Lower lobe of right lung (tissue), 2 donors: ENCODE measurements at regions not wholly inside any gene's neighbourhood (a gene's known extent, or its start where the extent isn't known, plus 50 kb on each side); places are given as distances from the start of the nearest gene placed in this dataset.

Experiments used
- ATAC-seq, 2 donors: fragments of 200-7000 bp; cut with Tn5 transposase; one replicate each; pipeline ENCODE4 v1.9.1; 2020 to 2022; ENCODE audit warnings: mild to moderate bottlenecking in 2 of 2, moderate library complexity in 2 of 2
- DNase-seq: peaks from one replicate; pipeline ENCODE4 v3.0.0-alpha.2; 2020
- H3K27ac ChIP-seq: fragments of 200-600 bp; one replicate; pipeline ENCODE4 v1.8.0; 2022
- H3K27me3 ChIP-seq: fragments of 200-600 bp; one replicate; pipeline ENCODE4 v1.8.0; 2022; ENCODE audit warnings: low read depth
- H3K36me3 ChIP-seq: fragments of 200-600 bp; one replicate; pipeline ENCODE4 v1.8.0; 2022; ENCODE audit warnings: mild to moderate bottlenecking
- H3K4me1 ChIP-seq: fragments of 200-600 bp; one replicate; pipeline ENCODE4 v1.8.0; 2022
- H3K4me3 ChIP-seq: fragments of 200-600 bp; one replicate; pipeline ENCODE4 v1.8.0; 2022; ENCODE audit warnings: mild to moderate bottlenecking
- H3K9me3 ChIP-seq: fragments of 200-600 bp; one replicate; pipeline ENCODE4 v1.8.0; 2022
- intact Hi-C: fragments of 100-400 bp; cut with DNase I; formaldehyde crosslinking; loops from one replicate; pipeline ENCODE4 v1.11.0; 2022
- TF ChIP-seq, protein P1 (sequence below): fragments of 200-600 bp; IDR thresholded peaks from one replicate; pipeline ENCODE4 v1.8.0; 2022; ENCODE audit warnings: antibody characterized with exemption, mild to moderate bottlenecking
- donor health status: DM: no; HTN: yes; CAD: no; lungs with severe emphysema.

DNA sequence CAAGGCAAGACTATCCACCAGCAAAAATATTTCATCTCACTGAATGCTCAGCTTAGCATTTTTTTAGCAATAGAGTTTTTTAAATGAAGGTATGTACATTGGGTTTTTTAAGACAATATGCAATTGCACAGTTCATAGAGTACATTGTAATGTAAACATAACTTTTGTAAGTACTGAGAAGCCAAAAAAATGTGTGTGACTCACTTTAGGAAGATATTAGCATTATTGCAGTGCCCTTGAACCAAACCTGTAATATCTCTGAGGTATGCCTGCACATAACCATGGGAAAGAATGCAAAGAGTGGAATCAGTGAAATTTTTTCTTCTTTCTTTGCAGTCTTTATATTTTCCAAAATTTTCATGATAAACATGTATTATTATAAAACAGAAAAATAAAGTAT is 1533.3 kb upstream of the WWC1 start:
- Histone ChIP-seq H3K9me3 (no peaks in the 10 kb centered on the region), H3K4me3 (no peak overlapping the region), H3K4me1 (no peaks in the 10 kb centered on the region), H3K27ac (no peak overlapping the region), H3K27me3 (no peaks in the 10 kb centered on the region), H3K36me3 (no peaks in the 10 kb centered on the region)
- TF ChIP-seq, protein P1, sequence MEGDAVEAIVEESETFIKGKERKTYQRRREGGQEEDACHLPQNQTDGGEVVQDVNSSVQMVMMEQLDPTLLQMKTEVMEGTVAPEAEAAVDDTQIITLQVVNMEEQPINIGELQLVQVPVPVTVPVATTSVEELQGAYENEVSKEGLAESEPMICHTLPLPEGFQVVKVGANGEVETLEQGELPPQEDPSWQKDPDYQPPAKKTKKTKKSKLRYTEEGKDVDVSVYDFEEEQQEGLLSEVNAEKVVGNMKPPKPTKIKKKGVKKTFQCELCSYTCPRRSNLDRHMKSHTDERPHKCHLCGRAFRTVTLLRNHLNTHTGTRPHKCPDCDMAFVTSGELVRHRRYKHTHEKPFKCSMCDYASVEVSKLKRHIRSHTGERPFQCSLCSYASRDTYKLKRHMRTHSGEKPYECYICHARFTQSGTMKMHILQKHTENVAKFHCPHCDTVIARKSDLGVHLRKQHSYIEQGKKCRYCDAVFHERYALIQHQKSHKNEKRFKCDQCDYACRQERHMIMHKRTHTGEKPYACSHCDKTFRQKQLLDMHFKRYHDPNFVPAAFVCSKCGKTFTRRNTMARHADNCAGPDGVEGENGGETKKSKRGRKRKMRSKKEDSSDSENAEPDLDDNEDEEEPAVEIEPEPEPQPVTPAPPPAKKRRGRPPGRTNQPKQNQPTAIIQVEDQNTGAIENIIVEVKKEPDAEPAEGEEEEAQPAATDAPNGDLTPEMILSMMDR = no peak
- ATAC-seq (no peak), DNase-seq (no peak)
- intact Hi-C loops = no loop called here

DNA sequence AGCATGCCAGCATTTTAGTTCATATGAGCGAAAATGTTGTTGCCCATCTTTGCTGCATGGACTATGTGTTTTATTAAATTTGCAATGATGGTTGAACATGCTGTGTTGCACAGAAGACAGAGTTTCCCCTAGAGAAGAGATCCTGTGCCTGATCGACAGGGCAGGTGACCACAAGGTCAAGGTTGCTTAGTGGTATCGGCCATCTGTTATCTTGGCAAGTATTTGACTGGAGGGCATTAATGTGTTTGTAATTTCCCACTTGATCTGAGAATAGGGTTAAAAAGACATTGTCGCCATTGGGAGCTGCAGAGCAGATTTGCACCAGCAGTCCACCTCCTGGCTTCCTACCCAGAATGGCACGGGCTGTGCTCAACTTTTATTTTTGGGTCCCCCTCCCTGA is 1523.6 kb upstream of the WWC1 start:
- DNase-seq = no peak
- no peak for ATAC-seq
- TF ChIP-seq, protein P1 = no peak
- Histone ChIP-seq H3K4me1 (no peaks in the 10 kb centered on the region), H3K9me3 (no peaks in the 10 kb centered on the region), H3K27ac (no peak overlapping the region), H3K27me3 (no peaks in the 10 kb centered on the region), H3K36me3 (no peaks in the 10 kb centered on the region), H3K4me3 (no peak overlapping the region)
- intact Hi-C loops = no loop called here

DNA sequence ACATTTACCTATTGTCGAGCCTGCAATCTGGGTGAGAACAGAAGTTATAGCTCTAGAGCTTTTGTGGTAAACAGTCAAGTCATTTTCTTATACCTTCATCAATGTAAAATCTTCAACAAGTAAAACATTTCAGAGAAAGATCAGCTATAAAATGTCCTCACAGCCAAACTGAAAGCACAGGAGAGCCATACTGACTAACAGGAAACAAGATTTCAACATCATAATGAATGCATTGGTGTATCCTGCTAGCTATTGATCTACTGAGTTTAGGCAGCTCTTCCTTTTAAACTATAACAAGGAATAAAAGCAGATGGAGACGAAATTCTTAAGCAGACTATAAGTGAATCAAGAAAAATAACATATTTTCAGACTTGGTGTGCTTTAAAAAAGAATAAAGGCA is 1522.9 kb upstream of the WWC1 start:
- Histone ChIP-seq H3K4me3 (no peak overlapping the region), H3K9me3 (no peaks in the 10 kb centered on the region), H3K36me3 (no peaks in the 10 kb centered on the region), H3K27ac (no peak overlapping the region), H3K27me3 (no peaks in the 10 kb centered on the region), H3K4me1 (no peaks in the 10 kb centered on the region)
- no peak for DNase-seq
- intact Hi-C loops = no loop called here
- ATAC-seq = no peak
- TF ChIP-seq, protein P1 = no peak

DNA sequence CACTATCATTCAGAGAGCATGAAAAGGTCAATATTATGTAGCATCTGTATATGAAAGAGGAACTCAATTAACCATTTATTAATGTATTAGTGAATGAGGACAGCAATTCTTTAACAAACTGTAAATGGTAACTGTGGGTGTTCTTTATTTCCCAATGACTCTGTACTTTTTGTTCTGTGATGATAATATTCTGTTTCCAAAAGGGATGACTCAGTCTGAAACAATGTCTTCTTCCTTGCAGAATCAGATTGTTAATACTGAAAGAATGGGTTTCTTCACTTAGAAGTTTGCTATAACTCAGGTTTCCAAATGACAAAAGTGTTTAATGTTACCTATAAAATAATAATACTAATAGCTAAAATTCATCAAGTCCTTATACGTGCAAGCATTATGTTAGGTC is 1518.7 kb upstream of the WWC1 start:
- Histone ChIP-seq H3K27ac (no peak overlapping the region), H3K4me3 (no peak overlapping the region), H3K27me3 (no peaks in the 10 kb centered on the region), H3K9me3 (no peaks in the 10 kb centered on the region), H3K36me3 (no peaks in the 10 kb centered on the region), H3K4me1 (no peaks in the 10 kb centered on the region)
- ATAC-seq (no peak), DNase-seq (no peak)
- TF ChIP-seq, protein P1 = no peak
- intact Hi-C loops = no loop called here

DNA sequence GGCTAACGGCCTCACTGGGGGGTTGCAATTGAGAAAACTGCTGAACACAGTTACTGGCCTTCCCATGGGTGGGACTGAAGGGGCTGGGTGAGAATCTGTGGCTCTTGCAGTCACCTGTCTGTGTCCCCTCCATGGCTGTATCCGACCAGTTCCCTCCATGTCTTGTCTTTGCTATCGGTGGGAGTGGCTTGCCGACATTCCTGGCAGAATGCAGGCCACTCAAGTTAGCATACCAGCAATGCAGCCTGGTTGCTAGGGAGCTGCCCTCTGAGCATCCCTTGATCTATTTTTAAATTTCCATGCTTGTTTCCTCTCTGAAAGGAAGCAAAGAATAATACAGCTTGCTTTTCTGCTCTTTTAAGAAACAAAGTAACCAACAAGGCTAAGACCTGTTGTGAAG is 1509.7 kb upstream of the WWC1 start:
- intact Hi-C loops = no loop called here
- H3K4me3 ChIP-seq = no peak overlapping the region
- ATAC-seq (no peak), DNase-seq (no peak)
- H3K27me3 ChIP-seq = no peaks in the 10 kb centered on the region
- no peaks in the 10 kb centered on the region for H3K9me3 ChIP-seq
- no peaks in the 10 kb centered on the region for H3K4me1 ChIP-seq
- TF ChIP-seq, protein P1 = no peak
- H3K27ac ChIP-seq = no peak overlapping the region
- H3K36me3 ChIP-seq = no peaks in the 10 kb centered on the region

DNA sequence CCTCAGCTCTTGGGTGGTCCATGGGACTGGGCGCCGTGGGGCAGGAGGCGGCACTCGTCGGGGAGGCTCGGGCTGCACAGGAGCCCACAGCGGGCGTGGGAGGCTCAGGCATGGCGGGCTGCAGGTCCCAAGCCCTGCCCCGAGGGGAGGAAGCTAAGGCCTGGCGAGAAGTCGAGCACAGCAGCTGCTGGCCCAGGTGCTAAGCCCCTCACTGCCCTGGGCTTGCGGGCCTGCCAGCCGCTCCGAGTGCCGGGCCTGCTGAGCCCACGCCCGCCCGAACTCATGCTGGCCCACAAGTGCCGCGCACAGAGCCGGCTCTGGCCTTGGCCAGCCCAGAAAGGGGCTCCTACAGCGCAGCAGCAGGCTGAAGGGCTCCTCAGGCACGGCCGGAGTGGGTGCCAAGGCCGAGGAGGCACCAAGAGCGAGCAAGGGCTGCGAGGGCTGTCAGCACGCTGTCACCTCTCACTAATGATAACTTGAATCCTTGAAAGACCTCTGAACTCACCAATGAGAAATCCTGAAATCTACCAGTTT is 1506.8 kb upstream of the WWC1 start:
- DNase-seq = no peak
- Histone ChIP-seq H3K36me3 (no peaks in the 10 kb centered on the region), H3K27me3 (no peaks in the 10 kb centered on the region), H3K9me3 (no peaks in the 10 kb centered on the region), H3K4me1 (no peaks in the 10 kb centered on the region), H3K4me3 (no peak overlapping the region), H3K27ac (no peak overlapping the region)
- TF ChIP-seq, protein P1 = no peak
- no peak for ATAC-seq
- intact Hi-C loops = no loop called here
